IMR-90 (cell line): ENCODE measurements at regions not wholly inside any gene's neighbourhood (a gene's known extent, or its start where the extent isn't known, plus 50 kb on each side); places are given as distances from the start of the nearest gene placed in this dataset.

Source experiments
- ATAC-seq: fragments of 200-7000 bp; cut with Tn5 transposase; 2 replicates; pipeline ENCODE4 v1.9.1; 2020; ENCODE audit warnings: low read depth, mild to moderate bottlenecking, moderate library complexity
- BruUV-seq: library from RNA; stranded (reverse); fragments of 400-500 nt; replicated peaks from 2 replicates; lab custom pipeline; 2021; lab: Mats Ljungman, UMichigan
- CTCF ChIA-PET: fragments of 300-600 bp; formaldehyde crosslinking; extraction: SDS; loops from one replicate; lab custom pipeline; 2021; ENCODE audit warnings: antibody characterized with exemption; lab: Yijun Ruan, JAX
- POLR2A ChIA-PET: fragments of 300-600 bp; sonication (Branson Sonifier 250); formaldehyde crosslinking; loops from one replicate; lab custom pipeline; 2022; ENCODE audit warnings: antibody characterized with exemption; ENCODE audit not compliant: unreplicated experiment; lab: Charles Lee
- DNase-seq: peaks from one replicate; pipeline ENCODE4 v3.0.0; 2013
- H2AFZ ChIP-seq: replicated peaks from 2 replicates; pipeline ENCODE3; 2013; ENCODE audit warnings: low read length, mild to moderate bottlenecking; ENCODE audit not compliant: poor library complexity
- H2AK5ac ChIP-seq: 2 replicates; pipeline ENCODE4 v1.6.1; 2013; ENCODE audit warnings: low read depth, low read length, inconsistent platforms
- H2AK9ac ChIP-seq: replicated peaks from 2 replicates; pipeline ENCODE3; 2013; ENCODE audit warnings: mild to moderate bottlenecking, low read depth, low read length, moderate library complexity; ENCODE audit not compliant: poor library complexity
- H2BK120ac ChIP-seq: 2 replicates; pipeline ENCODE4 v1.6.1; 2013; ENCODE audit warnings: low read depth, low read length, inconsistent platforms
- H2BK15ac ChIP-seq: 3 replicates; pipeline ENCODE4 v1.6.1; 2013; ENCODE audit warnings: low read depth, low read length, inconsistent platforms
- H2BK20ac ChIP-seq: 2 replicates; pipeline ENCODE4 v1.6.1; 2013; ENCODE audit warnings: low read depth, mild to moderate bottlenecking, inconsistent platforms, low read length, moderate library complexity
- H2BK5ac ChIP-seq: 2 replicates; pipeline ENCODE4 v1.6.1; 2013; ENCODE audit warnings: mild to moderate bottlenecking, low read depth, low read length, inconsistent platforms; ENCODE audit not compliant: poor library complexity, severe bottlenecking
- H3K14ac ChIP-seq: replicated peaks from 2 replicates; pipeline ENCODE4 v1.6.1; 2013; ENCODE audit warnings: low read depth, low read length, inconsistent platforms
- H3K18ac ChIP-seq: 2 replicates; pipeline ENCODE4 v1.6.1; 2013; ENCODE audit warnings: low read depth, low read length, control low read depth
- H3K23ac ChIP-seq: 2 replicates; pipeline ENCODE4 v1.6.1; 2013; ENCODE audit warnings: low read depth, low read length, inconsistent platforms
- H3K27ac ChIP-seq: 2 replicates; pipeline ENCODE4 v1.5.1; 2013; ENCODE audit warnings: mild to moderate bottlenecking, control low read depth, low read length; ENCODE audit not compliant: insufficient read depth
- H3K27me3 ChIP-seq: 2 replicates; pipeline ENCODE4 v1.6.1; 2013; ENCODE audit warnings: low read length; ENCODE audit not compliant: control insufficient read depth, insufficient read depth
- H3K36me3 ChIP-seq: 2 replicates; pipeline ENCODE4 v1.6.1; 2013; ENCODE audit warnings: low read length, mixed read lengths; ENCODE audit not compliant: control insufficient read depth, insufficient read depth
- H3K4ac ChIP-seq: 2 replicates; pipeline ENCODE4 v1.6.1; 2013; ENCODE audit warnings: low read depth, low read length, inconsistent platforms
- H3K4me1 ChIP-seq: 2 replicates; pipeline ENCODE4 v1.6.1; 2013; ENCODE audit warnings: low read length, mixed read lengths; ENCODE audit not compliant: control insufficient read depth, insufficient read depth
- H3K4me2 ChIP-seq: 2 replicates; pipeline ENCODE4 v1.6.1; 2013; ENCODE audit warnings: low read depth, mild to moderate bottlenecking, control low read depth, low read length, moderate library complexity
- H3K4me3 ChIP-seq: 2 replicates; pipeline ENCODE4 v1.5.1; 2013; ENCODE audit warnings: low read depth, mild to moderate bottlenecking, control low read depth, low read length, moderate library complexity; ENCODE audit not compliant: insufficient read depth
- H3K56ac ChIP-seq: 2 replicates; pipeline ENCODE4 v1.6.1; 2013; ENCODE audit warnings: low read length, inconsistent platforms; ENCODE audit not compliant: insufficient read depth; ENCODE audit errors: extremely low read depth
- H3K79me1 ChIP-seq, 2 experiments: 2 replicates each; pipeline ENCODE4 v1.6.1; 2013; ENCODE audit warnings: low read length in 2 of 2, inconsistent platforms in 1 of 2, low read depth in 1 of 2
- H3K9ac ChIP-seq: 2 replicates; pipeline ENCODE4 v1.6.1; 2013; ENCODE audit warnings: low read depth, low read length, control low read depth
- H3K9me1 ChIP-seq: 2 replicates; pipeline ENCODE4 v1.6.1; 2013; ENCODE audit warnings: low read length, inconsistent platforms; ENCODE audit not compliant: insufficient read depth
- H3K9me3 ChIP-seq: 2 replicates; pipeline ENCODE4 v1.6.1; 2013; ENCODE audit warnings: low read length; ENCODE audit not compliant: control insufficient read depth, insufficient read depth
- H4K20me1 ChIP-seq: 2 replicates; pipeline ENCODE4 v1.6.1; 2013; ENCODE audit warnings: low read length, inconsistent platforms; ENCODE audit not compliant: insufficient read depth
- H4K5ac ChIP-seq: 2 replicates; pipeline ENCODE4 v1.6.1; 2013; ENCODE audit warnings: mild to moderate bottlenecking, low read depth, low read length, control low read depth
- H4K8ac ChIP-seq, 2 experiments: 2 replicates each; pipeline ENCODE4 v1.6.1; 2013; ENCODE audit warnings: low read depth in 2 of 2, low read length in 2 of 2, control low read depth in 1 of 2, inconsistent platforms in 1 of 2
- H4K91ac ChIP-seq: 2 replicates; pipeline ENCODE4 v1.6.1; 2013; ENCODE audit warnings: low read depth, low read length, inconsistent platforms; ENCODE audit not compliant: insufficient read depth
- CEBPB ChIP-seq: IDR thresholded peaks from 2 replicates; pipeline ENCODE4 v1.6.1; 2012; ENCODE audit warnings: low read depth, low read length, improper control_type of control experiment
- CTCF ChIP-seq: conservative IDR thresholded peaks from 2 replicates; pipeline ENCODE4 v1.5.1; 2012; ENCODE audit warnings: mild to moderate bottlenecking, low read depth, low read length, improper control_type of control experiment
- FOS ChIP-seq: fragments of 150-350 bp; IDR thresholded peaks from 2 replicates; pipeline ENCODE4 v1.6.1; 2016; ENCODE audit warnings: low read depth, low read length
- MAFK ChIP-seq: IDR thresholded peaks from 2 replicates; pipeline ENCODE4 v1.6.1; 2012; ENCODE audit warnings: low read depth, low read length, improper control_type of control experiment
- MXI1 ChIP-seq: IDR thresholded peaks from 2 replicates; pipeline ENCODE4 v1.6.1; 2012; ENCODE audit warnings: low read depth, mild to moderate bottlenecking, low read length, moderate library complexity, borderline replicate concordance
- POLR2A ChIP-seq: IDR thresholded peaks from 2 replicates; pipeline ENCODE4 v1.6.1; 2012; ENCODE audit warnings: mild to moderate bottlenecking, low read depth, low read length
- RCOR1 ChIP-seq: IDR thresholded peaks from 2 replicates; pipeline ENCODE4 v1.6.1; 2012; ENCODE audit warnings: mild to moderate bottlenecking, low read length, improper control_type of control experiment; ENCODE audit not compliant: insufficient replicate concordance
- SMC3 ChIP-seq: fragments of 150-350 bp; IDR thresholded peaks from 2 replicates; pipeline ENCODE4 v1.6.1; 2016; ENCODE audit warnings: low read depth, mild to moderate bottlenecking, antibody characterized with exemption, low read length, moderate library complexity
- WGBS, 2 experiments: methylation state at CpG; one replicate each; pipeline versions ENCODE4 v1.1.5 to v1.1.7; 2013; ENCODE audit warnings: missing lambda C conversion rate in 2 of 2; ENCODE audit not compliant: insufficient read length in 1 of 2; ENCODE audit errors: extremely low coverage in 2 of 2; 5-methylcytosine and 5-hydroxymethylcytosine counted together
- dilution Hi-C: fragments of 300-500 bp; cut with HindIII; formaldehyde crosslinking; loops from one replicate; pipeline ENCODE4 v1.14.3; 2018; ENCODE audit warnings: low sequenced_read_pairs; ENCODE audit not compliant: unreplicated experiment
- in situ Hi-C: fragments of 300-500 bp; cut with MboI; formaldehyde crosslinking; loops from 3 replicates; pipeline ENCODE4 v1.14.3; 2019; ENCODE audit warnings: low sequenced_read_pairs, inconsistent platforms, mixed read lengths
- intact Hi-C: fragments of 100-400 bp; cut with micrococcal nuclease; formaldehyde crosslinking; loops from 2 replicates; pipeline ENCODE4 v1.10.0; 2022
- TF ChIP-seq, protein P1 (sequence below): fragments of 150-350 bp; IDR thresholded peaks from 2 replicates; pipeline ENCODE4 v1.6.1; 2017; ENCODE audit warnings: mild to moderate bottlenecking, antibody characterized with exemption, low read length, low read depth

DNA sequence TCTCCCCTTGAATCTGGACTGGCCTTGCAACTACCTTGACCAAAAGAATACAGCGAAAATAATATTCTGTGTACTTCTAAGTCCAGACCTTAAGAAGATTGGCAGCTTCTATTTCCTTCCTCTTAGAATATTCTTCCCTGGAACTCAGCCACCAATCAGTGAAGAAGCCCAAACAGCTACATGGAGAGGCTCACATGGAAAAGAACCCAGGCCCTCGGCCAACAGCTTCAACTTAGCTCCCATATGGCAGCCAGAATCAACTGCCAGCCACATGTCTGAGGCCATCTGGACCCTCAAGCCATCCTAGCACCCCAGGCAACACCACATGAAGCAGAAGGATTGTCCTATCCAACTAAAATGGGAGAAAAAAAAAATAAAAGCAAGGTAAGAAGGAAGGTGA is 178.8 kb downstream of the IBTK start:
- H3K23ac ChIP-seq, result no peak overlapping the region
- no peak for DNase-seq
- H2BK120ac ChIP-seq, result no peak overlapping the region
- H4K8ac ChIP-seq, result no peak overlapping the region
- H2AFZ ChIP-seq, result no peak overlapping the region
- H4K20me1 ChIP-seq, result no peaks in the 10 kb centered on the region
- TF ChIP-seq CTCF (no peak), MAFK (no peak), FOS (no peak), MXI1 (no peak), RCOR1 (no peak), POLR2A (no peak), CEBPB (no peak), SMC3 (no peak)
- TF ChIP-seq, protein P1, sequence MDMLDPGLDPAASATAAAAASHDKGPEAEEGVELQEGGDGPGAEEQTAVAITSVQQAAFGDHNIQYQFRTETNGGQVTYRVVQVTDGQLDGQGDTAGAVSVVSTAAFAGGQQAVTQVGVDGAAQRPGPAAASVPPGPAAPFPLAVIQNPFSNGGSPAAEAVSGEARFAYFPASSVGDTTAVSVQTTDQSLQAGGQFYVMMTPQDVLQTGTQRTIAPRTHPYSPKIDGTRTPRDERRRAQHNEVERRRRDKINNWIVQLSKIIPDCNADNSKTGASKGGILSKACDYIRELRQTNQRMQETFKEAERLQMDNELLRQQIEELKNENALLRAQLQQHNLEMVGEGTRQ, result no peak
- H3K36me3 ChIP-seq, result no peaks in the 10 kb centered on the region
- no peak overlapping the region for H4K5ac ChIP-seq
- no peak overlapping the region for H3K4me3 ChIP-seq
- no peak overlapping the region for H2AK5ac ChIP-seq
- no peaks in the 10 kb centered on the region for H3K79me1 ChIP-seq
- no peak overlapping the region for H4K91ac ChIP-seq
- no peaks in the 10 kb centered on the region for H3K27me3 ChIP-seq
- H3K18ac ChIP-seq, result no peak overlapping the region
- peaks cover 2% of the 10 kb centered on the region; the same call in 1 of the 2 replicates for H3K9me1 ChIP-seq
- H2BK5ac ChIP-seq, result no peak overlapping the region
- H3K27ac ChIP-seq, result no peak overlapping the region
- CTCF ChIA-PET, result interaction anchor here (0.7 kb wide), 1 partner anchor 1789 kb away, joined by 3 read pairs; no protein-coding TSS in a partner anchor
- no peak for ATAC-seq
- H3K14ac ChIP-seq, result no peak overlapping the region
- H3K56ac ChIP-seq, result no peak overlapping the region
- intact Hi-C loops (no loop called here), in situ Hi-C loops (no loop called here), dilution Hi-C loops (no loop called here)
- BruUV-seq, result no TSS peak
- 71% methylated on average over 1 of the region's 2 CpGs; no CpG with 5 or more reads in 1 of the 2 experiments for WGBS, 2 experiments
- no peaks in the 10 kb centered on the region for H3K9me3 ChIP-seq
- H3K4me2 ChIP-seq, result no peak overlapping the region
- no peak overlapping the region for H3K4ac ChIP-seq
- H2AK9ac ChIP-seq, result no peak overlapping the region
- POLR2A ChIA-PET, result interaction anchor here (0.7 kb wide), 1 partner anchor 460 kb away, joined by 3 read pairs; no protein-coding TSS in a partner anchor
- no peak overlapping the region for H2BK15ac ChIP-seq
- H3K9ac ChIP-seq, result no peak overlapping the region
- no peak overlapping the region for H2BK20ac ChIP-seq
- H3K4me1 ChIP-seq, result peaks cover 3% of the 10 kb centered on the region; the same call in 1 of the 2 replicates
